ENCODE measurements at regions not wholly inside any gene's neighbourhood (a gene's known extent, or its start where the extent isn't known, plus 50 kb on each side); places are given as distances from the start of the nearest gene placed in this dataset.

- FAIRE-seq, result no peak
- TF ChIP-seq CTCF (IDR thresholded peaks at IDR 0.05; ENCODE audit: borderline replicate concordance, extremely low read depth, insufficient read depth), result no peak
- no peaks in the 10 kb centered on the region for H3K36me3 ChIP-seq (ENCODE audit: control insufficient read depth in 2 of 3, insufficient read depth in 3 of 3, low read length in 3 of 3)
- H3K9ac ChIP-seq (ENCODE audit: low read length in 3 of 3), result no peak overlapping the region
- H3K4me3 ChIP-seq (ENCODE audit: low read length in 3 of 3), result no peak overlapping the region
- DNase-seq, result peak in 1 of 5 donors; percentile 29
- intact Hi-C loops (cut with DNase I), result no loop called here
- no peaks in the 10 kb centered on the region for H3K27me3 ChIP-seq (ENCODE audit: control insufficient read depth, insufficient read depth, low read length)
- H3K27ac ChIP-seq (ENCODE audit: low read depth in 2 of 2, low read length in 2 of 2), result no peak overlapping the region
- H3K4me1 ChIP-seq (ENCODE audit: control insufficient read depth in 2 of 3, insufficient read depth in 2 of 3, low read depth in 1 of 3, low read length in 3 of 3), result peaks cover 0 to 2% (median 0%) of the 10 kb centered on the region in 3 donors
- H3K9me3 ChIP-seq (ENCODE audit: control insufficient read depth in 2 of 3, insufficient read depth in 1 of 3, low read length in 3 of 3), result no peaks in the 10 kb centered on the region
These were observed 168.6 kb upstream of the IRX3 start for GRCh38 chr16:54455030-54455725.

- intact Hi-C loops (cut with DNase I), result no loop called here
- H3K27me3 ChIP-seq (ENCODE audit: control insufficient read depth, insufficient read depth, low read length), result no peaks in the 10 kb centered on the region
- H3K9me3 ChIP-seq (ENCODE audit: control insufficient read depth in 2 of 3, insufficient read depth in 1 of 3, low read length in 3 of 3), result no peaks in the 10 kb centered on the region
- TF ChIP-seq CTCF (IDR thresholded peaks at IDR 0.05; ENCODE audit: borderline replicate concordance, extremely low read depth, insufficient read depth), result no peak
- H3K27ac ChIP-seq (ENCODE audit: low read depth in 2 of 2, low read length in 2 of 2), result no peak overlapping the region
- no peak overlapping the region for H3K4me3 ChIP-seq (ENCODE audit: low read length in 3 of 3)
- no peak overlapping the region for H3K9ac ChIP-seq (ENCODE audit: low read length in 3 of 3)
- peaks cover 0 to 2% (median 0%) of the 10 kb centered on the region in 3 donors for H3K4me1 ChIP-seq (ENCODE audit: control insufficient read depth in 2 of 3, insufficient read depth in 2 of 3, low read depth in 1 of 3, low read length in 3 of 3)
- no peak for FAIRE-seq
- no peaks in the 10 kb centered on the region for H3K36me3 ChIP-seq (ENCODE audit: control insufficient read depth in 2 of 3, insufficient read depth in 3 of 3, low read length in 3 of 3)
- DNase-seq, result no peak
These were observed 168.0 kb upstream of the IRX3 start for GRCh38 chr16:54454616-54455015.

- H3K27ac ChIP-seq (ENCODE audit: low read depth in 2 of 2, low read length in 2 of 2), result no peak overlapping the region
These were observed 167.3 kb upstream of the IRX3 start for GRCh38 chr16:54453871-54454270.

More at GRCh38 chr16:54453871-54454270, 167.3 kb upstream of the IRX3 start:
- intact Hi-C loops (cut with DNase I), result no loop called here
- Histone ChIP-seq H3K4me3 (ENCODE audit: low read length in 3 of 3) (no peak overlapping the region), H3K9me3 (ENCODE audit: control insufficient read depth in 2 of 3, insufficient read depth in 1 of 3, low read length in 3 of 3) (no peaks in the 10 kb centered on the region), H3K36me3 (ENCODE audit: control insufficient read depth in 2 of 3, insufficient read depth in 3 of 3, low read length in 3 of 3) (no peaks in the 10 kb centered on the region), H3K4me1 (ENCODE audit: control insufficient read depth in 2 of 3, insufficient read depth in 2 of 3, low read depth in 1 of 3, low read length in 3 of 3) (peaks cover 0 to 2% (median 0%) of the 10 kb centered on the region in 3 donors), H3K9ac (ENCODE audit: low read length in 3 of 3) (no peak overlapping the region), H3K27me3 (ENCODE audit: control insufficient read depth, insufficient read depth, low read length) (no peaks in the 10 kb centered on the region)
- no peak for FAIRE-seq
- DNase-seq, result no peak
- no peak for TF ChIP-seq CTCF (IDR thresholded peaks at IDR 0.05; ENCODE audit: borderline replicate concordance, extremely low read depth, insufficient read depth)
